Breast epithelium (tissue), 4 donors: ENCODE measurements at regions not wholly inside any gene's neighbourhood (a gene's known extent, or its start where the extent isn't known, plus 50 kb on each side); places are given as distances from the start of the nearest gene placed in this dataset.

Experiments
- DNase-seq, 2 donors: peaks; one replicate each; pipeline ENCODE4 v3.0.0-alpha.2; 2019; ENCODE audit warnings: low spot score in 2 of 2
- H3K27ac ChIP-seq, 2 donors: fragments of 200-600 bp; sonication (generic) in 1 of 2; one replicate each; pipeline ENCODE4 v1.5.1; 2016 to 2019; ENCODE audit warnings: mild to moderate bottlenecking in 1 of 2
- H3K27me3 ChIP-seq, 2 donors: fragments of 200-600 bp; sonication (generic) in 1 of 2; one replicate each; pipeline versions ENCODE4 v1.5.1 to v1.6.0; 2017 to 2019; ENCODE audit warnings: control low read depth in 1 of 2, mild to moderate bottlenecking in 1 of 2
- H3K36me3 ChIP-seq: fragments of 200-600 bp; one replicate; pipeline ENCODE4 v1.5.1; 2019
- H3K4me1 ChIP-seq, 2 donors: fragments of 200-600 bp; sonication (generic); one replicate each; pipeline ENCODE4 v1.5.1; 2016 to 2019; ENCODE audit warnings: control low read depth in 1 of 2
- H3K4me3 ChIP-seq, 3 donors: fragments of 200-600 bp; sonication (generic); 1 replicate in 2 of 3; 2 replicates in 1 of 3; pipeline ENCODE4 v1.5.1; 2016 to 2019; ENCODE audit warnings: mild to moderate bottlenecking in 3 of 3, moderate library complexity in 2 of 3
- H3K9me3 ChIP-seq, 2 donors: fragments of 200-600 bp; sonication (generic) in 1 of 2; one replicate each; pipeline ENCODE4 v1.5.1; 2016 to 2019; ENCODE audit warnings: control low read depth in 1 of 2
- POLR2A ChIP-seq: fragments of 450-650 bp; IDR thresholded peaks from one replicate; pipeline ENCODE4 v1.6.1; 2016; ENCODE audit warnings: antibody characterized with exemption, mild to moderate bottlenecking, moderate library complexity
- POLR2AphosphoS5 ChIP-seq, 3 donors: sonication (generic); formaldehyde crosslinking; IDR thresholded peaks; one replicate each; pipeline ENCODE4 v1.6.1; 2017; ENCODE audit warnings: antibody characterized with exemption in 3 of 3
- intact Hi-C: fragments of 100-400 bp; cut with DNase I; formaldehyde crosslinking; loops from one replicate; pipeline ENCODE4 v1.15.1; 2023; ENCODE audit warnings: low total_unique reads
- TF ChIP-seq, protein P1 (sequence below), 3 donors: fragments of 450-650 bp; IDR thresholded peaks; one replicate each; pipeline ENCODE4 v1.5.1; 2016 to 2017; ENCODE audit warnings: antibody characterized with exemption in 3 of 3, mild to moderate bottlenecking in 3 of 3, moderate library complexity in 3 of 3

DNA sequence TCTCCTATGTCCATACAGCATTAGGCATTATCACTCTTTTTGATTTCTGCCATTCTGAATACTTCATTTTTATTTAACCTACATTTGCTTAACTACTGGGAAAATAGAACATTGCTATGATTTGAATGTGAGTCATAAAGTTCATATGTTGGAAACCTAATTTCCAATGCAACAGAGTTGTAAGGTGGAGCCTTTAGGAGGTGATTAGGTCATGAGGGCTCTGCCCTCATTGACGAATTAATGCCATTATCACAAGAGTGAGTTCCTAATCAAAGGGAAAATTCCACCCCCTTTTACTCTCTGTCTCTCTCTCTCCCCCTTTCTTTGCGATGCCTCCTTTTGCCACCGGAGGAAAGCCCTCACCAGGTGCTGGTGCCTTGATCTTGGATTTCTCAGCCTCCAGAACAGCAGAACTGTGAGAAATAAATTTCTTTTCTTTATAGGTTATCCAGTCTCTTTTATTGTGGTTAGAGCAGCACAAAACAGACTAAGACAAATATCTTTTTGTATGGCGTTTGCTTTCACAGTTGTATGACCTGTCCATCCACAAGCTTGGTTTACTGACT lies 180.1 kb upstream of the ARID2 start:
- H3K36me3 ChIP-seq: no peaks in the 10 kb centered on the region
- H3K4me3 ChIP-seq: no peak overlapping the region
- no peak overlapping the region for H3K27ac ChIP-seq
- H3K27me3 ChIP-seq: no peaks in the 10 kb centered on the region
- TF ChIP-seq, protein P1, sequence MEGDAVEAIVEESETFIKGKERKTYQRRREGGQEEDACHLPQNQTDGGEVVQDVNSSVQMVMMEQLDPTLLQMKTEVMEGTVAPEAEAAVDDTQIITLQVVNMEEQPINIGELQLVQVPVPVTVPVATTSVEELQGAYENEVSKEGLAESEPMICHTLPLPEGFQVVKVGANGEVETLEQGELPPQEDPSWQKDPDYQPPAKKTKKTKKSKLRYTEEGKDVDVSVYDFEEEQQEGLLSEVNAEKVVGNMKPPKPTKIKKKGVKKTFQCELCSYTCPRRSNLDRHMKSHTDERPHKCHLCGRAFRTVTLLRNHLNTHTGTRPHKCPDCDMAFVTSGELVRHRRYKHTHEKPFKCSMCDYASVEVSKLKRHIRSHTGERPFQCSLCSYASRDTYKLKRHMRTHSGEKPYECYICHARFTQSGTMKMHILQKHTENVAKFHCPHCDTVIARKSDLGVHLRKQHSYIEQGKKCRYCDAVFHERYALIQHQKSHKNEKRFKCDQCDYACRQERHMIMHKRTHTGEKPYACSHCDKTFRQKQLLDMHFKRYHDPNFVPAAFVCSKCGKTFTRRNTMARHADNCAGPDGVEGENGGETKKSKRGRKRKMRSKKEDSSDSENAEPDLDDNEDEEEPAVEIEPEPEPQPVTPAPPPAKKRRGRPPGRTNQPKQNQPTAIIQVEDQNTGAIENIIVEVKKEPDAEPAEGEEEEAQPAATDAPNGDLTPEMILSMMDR (IDR thresholded peaks at IDR 0.05): no peak
- DNase-seq: no peak
- intact Hi-C loops: no loop called here
- no peaks in the 10 kb centered on the region for H3K9me3 ChIP-seq
- no peaks in the 10 kb centered on the region for H3K4me1 ChIP-seq

DNA sequence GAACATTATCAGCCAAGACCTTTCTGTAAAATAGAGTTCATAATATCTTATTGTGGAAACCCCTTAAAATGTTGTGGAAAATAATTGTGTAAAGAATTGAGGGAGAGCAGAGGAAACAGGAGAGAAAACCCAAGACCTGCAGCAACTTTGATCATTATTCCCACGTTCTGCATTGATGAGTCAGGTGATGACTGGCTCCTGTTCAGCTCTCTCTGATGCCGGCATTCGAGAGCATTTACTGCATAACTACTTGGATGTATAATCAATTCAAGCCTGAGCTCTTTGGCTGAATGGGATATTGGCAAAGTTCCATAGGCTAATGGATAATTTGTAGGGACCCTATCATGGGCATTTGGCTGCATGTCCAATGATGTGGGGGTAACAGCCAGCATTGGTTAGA lies 176.3 kb upstream of the ARID2 start:
- Histone ChIP-seq H3K36me3 (no peaks in the 10 kb centered on the region), H3K4me1 (no peaks in the 10 kb centered on the region), H3K27me3 (no peaks in the 10 kb centered on the region), H3K9me3 (no peaks in the 10 kb centered on the region), H3K4me3 (no peak overlapping the region), H3K27ac (no peak overlapping the region)
- TF ChIP-seq POLR2A: no peak
- no peak for TF ChIP-seq POLR2AphosphoS5 (IDR thresholded peaks at IDR 0.05)
- TF ChIP-seq, protein P1 (IDR thresholded peaks at IDR 0.05): no peak
- intact Hi-C loops: no loop called here
- DNase-seq: no peak

DNA sequence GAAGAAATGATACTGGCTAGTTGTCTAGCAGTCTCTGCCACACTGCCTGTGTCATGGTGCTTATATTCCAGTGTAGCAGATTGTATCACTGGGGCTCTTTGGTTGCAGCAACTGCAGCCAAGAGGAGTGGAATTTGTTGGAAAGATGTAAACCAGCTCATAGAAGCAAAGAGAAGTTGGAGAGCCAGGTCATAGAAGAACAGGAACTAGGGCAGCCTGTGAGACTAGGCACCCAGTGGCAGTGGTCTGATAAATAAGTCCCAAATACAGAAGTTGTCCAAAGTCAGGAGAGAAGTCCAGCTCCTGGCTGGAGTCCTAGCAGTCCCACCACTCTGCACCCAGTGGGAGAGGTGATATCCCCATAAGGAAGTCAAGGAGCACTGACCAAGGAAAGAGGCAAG lies 172.5 kb upstream of the ARID2 start:
- intact Hi-C loops: loop anchor here (2.0 kb wide), 1 partner anchor 46 kb away; no protein-coding TSS in a partner anchor
- no peaks in the 10 kb centered on the region for H3K27me3 ChIP-seq
- DNase-seq: no peak
- no peak overlapping the region for H3K4me3 ChIP-seq
- no peaks in the 10 kb centered on the region for H3K36me3 ChIP-seq
- no peaks in the 10 kb centered on the region for H3K4me1 ChIP-seq
- H3K27ac ChIP-seq: no peak overlapping the region
- H3K9me3 ChIP-seq: no peaks in the 10 kb centered on the region
- TF ChIP-seq POLR2AphosphoS5 (IDR thresholded peaks at IDR 0.05) (no peak), POLR2A (no peak)
- TF ChIP-seq, protein P1 (IDR thresholded peaks at IDR 0.05): no peak

DNA sequence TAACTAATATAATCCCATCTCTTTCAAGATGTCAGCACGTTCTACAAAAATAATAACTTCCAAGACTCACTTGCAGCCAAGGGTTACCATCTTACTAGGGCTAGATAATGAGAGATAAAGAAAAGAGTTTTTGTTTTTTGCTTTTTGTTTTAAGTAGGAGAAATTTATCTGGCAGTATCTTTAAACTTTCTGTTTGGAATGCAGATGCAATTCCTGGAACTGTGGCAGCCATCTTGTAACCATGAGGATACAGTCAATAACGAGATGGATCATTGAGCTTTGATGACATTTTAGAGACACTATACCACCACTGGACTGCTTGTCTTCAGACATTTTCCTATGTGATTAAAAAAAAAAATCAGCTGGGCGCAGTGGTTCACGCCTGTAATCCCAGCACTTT lies 171.2 kb upstream of the ARID2 start:
- H3K27ac ChIP-seq: no peak overlapping the region
- no peak for DNase-seq
- no peak for TF ChIP-seq POLR2A
- no peak for TF ChIP-seq POLR2AphosphoS5 (IDR thresholded peaks at IDR 0.05)
- TF ChIP-seq, protein P1 (IDR thresholded peaks at IDR 0.05): no peak
- no peaks in the 10 kb centered on the region for H3K36me3 ChIP-seq
- H3K4me1 ChIP-seq: no peaks in the 10 kb centered on the region
- intact Hi-C loops: no loop called here
- H3K9me3 ChIP-seq: no peaks in the 10 kb centered on the region
- H3K27me3 ChIP-seq: no peaks in the 10 kb centered on the region
- H3K4me3 ChIP-seq: no peak overlapping the region

DNA sequence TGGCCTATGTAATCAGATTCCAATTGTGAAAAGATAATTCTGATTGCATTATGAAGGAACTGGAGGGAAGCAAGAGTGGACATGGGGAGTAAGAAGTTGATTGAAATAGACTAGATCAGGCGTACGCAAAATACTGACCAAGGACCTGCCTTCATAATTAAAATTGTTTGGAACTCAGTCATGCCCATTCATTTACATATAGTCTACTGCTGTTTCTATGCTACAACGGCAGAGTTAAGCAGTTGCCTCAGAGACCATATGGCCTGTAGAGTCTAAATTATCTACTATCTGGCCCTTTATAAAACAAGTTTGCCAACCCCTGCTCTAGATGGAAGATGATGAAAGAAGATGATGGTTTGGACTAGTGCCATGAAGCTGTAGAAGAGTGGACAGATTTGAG lies 170.0 kb upstream of the ARID2 start:
- no peaks in the 10 kb centered on the region for H3K36me3 ChIP-seq
- no peaks in the 10 kb centered on the region for H3K4me1 ChIP-seq
- DNase-seq: no peak
- no peak overlapping the region for H3K27ac ChIP-seq
- H3K4me3 ChIP-seq: no peak overlapping the region
- intact Hi-C loops: no loop called here
- TF ChIP-seq, protein P1 (IDR thresholded peaks at IDR 0.05): no peak
- no peak for TF ChIP-seq POLR2A
- TF ChIP-seq POLR2AphosphoS5 (IDR thresholded peaks at IDR 0.05): no peak
- no peaks in the 10 kb centered on the region for H3K9me3 ChIP-seq
- no peaks in the 10 kb centered on the region for H3K27me3 ChIP-seq
